ENCODE measurements at regions not wholly inside any gene's neighbourhood (a gene's known extent, or its start where the extent isn't known, plus 50 kb on each side); places are given as distances from the start of the nearest gene placed in this dataset.

- no peak for DNase-seq (ENCODE audit: low read depth, low spot score)
Measured at GRCh38 chr12:128180166-128180565, 86.8 kb upstream of the TMEM132C start.

- DNase-seq (ENCODE audit: low read depth, low spot score), result no peak
Measured at GRCh38 chr12:128190052-128190451, 76.9 kb upstream of the TMEM132C start.

GRCh38 chr12:128190614-128191013 lies 76.4 kb upstream of the TMEM132C start:
- no peak for DNase-seq (ENCODE audit: low read depth, low spot score)

GRCh38 chr12:128191380-128191779 lies 75.6 kb upstream of the TMEM132C start:
- DNase-seq (ENCODE audit: low read depth, low spot score), result no peak

GRCh38 chr12:128204711-128205110 lies 62.3 kb upstream of the TMEM132C start:
- DNase-seq (ENCODE audit: low read depth, low spot score), result no peak

- no peak for DNase-seq (ENCODE audit: low read depth, low spot score)
Measured at GRCh38 chr12:128205145-128205544, 61.8 kb upstream of the TMEM132C start.

GRCh38 chr12:128205758-128206157 lies 61.2 kb upstream of the TMEM132C start:
- DNase-seq (ENCODE audit: low read depth, low spot score), result no peak
